GM19025 (cell line): ENCODE measurements at regions not wholly inside any gene's neighbourhood (a gene's known extent, or its start where the extent isn't known, plus 50 kb on each side); places are given as distances from the start of the nearest gene placed in this dataset.

ENCODE experiments used
- ATAC-seq: cut with Tn5 transposase; IDR thresholded peaks from one replicate; pipeline ENCODE4 v1.9.1; 2021; ENCODE audit warnings: mild to moderate bottlenecking, low read depth, moderate library complexity; ENCODE audit not compliant: unreplicated experiment

- ATAC-seq = no peak
These were observed 994.7 kb upstream of the EPHA7 start for GRCh38 chr6:94414041-94414440.

GRCh38 chr6:94401311-94401710 is 982.0 kb upstream of the EPHA7 start:
- ATAC-seq = no peak

- no peak for ATAC-seq
These were observed 975.5 kb upstream of the EPHA7 start for GRCh38 chr6:94394822-94395221.

GRCh38 chr6:94389218-94389617 is 969.9 kb upstream of the EPHA7 start:
- no peak for ATAC-seq

GRCh38 chr6:94377835-94378234 is 958.5 kb upstream of the EPHA7 start:
- ATAC-seq = no peak

- ATAC-seq = no peak
These were observed 957.5 kb upstream of the EPHA7 start for GRCh38 chr6:94376876-94377275.

- ATAC-seq = no peak
These were observed 952.9 kb upstream of the EPHA7 start for GRCh38 chr6:94372229-94372628.

GRCh38 chr6:94367316-94367715 is 948.0 kb upstream of the EPHA7 start:
- ATAC-seq = no peak

GRCh38 chr6:94362061-94362864 is 942.9 kb upstream of the EPHA7 start:
- ATAC-seq = no peak

GRCh38 chr6:94361304-94362060 is 942.1 kb upstream of the EPHA7 start:
- ATAC-seq = no peak

GRCh38 chr6:94357381-94357980 is 938.1 kb upstream of the EPHA7 start:
- no peak for ATAC-seq

GRCh38 chr6:94350833-94351232 is 931.5 kb upstream of the EPHA7 start:
- no peak for ATAC-seq

GRCh38 chr6:94349227-94349626 is 929.9 kb upstream of the EPHA7 start:
- no peak for ATAC-seq

GRCh38 chr6:94344866-94345265 is 925.5 kb upstream of the EPHA7 start:
- ATAC-seq = no peak

- ATAC-seq = no peak
These were observed 921.8 kb upstream of the EPHA7 start for GRCh38 chr6:94341173-94341572.

GRCh38 chr6:94323853-94324252 is 904.5 kb upstream of the EPHA7 start:
- no peak for ATAC-seq

GRCh38 chr6:94300424-94301144 is 881.2 kb upstream of the EPHA7 start:
- no peak for ATAC-seq

- ATAC-seq = no peak
These were observed 869.8 kb upstream of the EPHA7 start for GRCh38 chr6:94289131-94289530.

- no peak for ATAC-seq
These were observed 858.8 kb upstream of the EPHA7 start for GRCh38 chr6:94278146-94278545.

- ATAC-seq = no peak
These were observed 853.0 kb upstream of the EPHA7 start for GRCh38 chr6:94272327-94272726.
